ENCODE measurements at regions not wholly inside any gene's neighbourhood (a gene's known extent, or its start where the extent isn't known, plus 50 kb on each side); places are given as distances from the start of the nearest gene placed in this dataset.
"Not testable (repeated sequence)": the region's sequence is repeated elsewhere in the genome, so short reads cannot be mapped to it uniquely, and the experiment has no call there.

DNA sequence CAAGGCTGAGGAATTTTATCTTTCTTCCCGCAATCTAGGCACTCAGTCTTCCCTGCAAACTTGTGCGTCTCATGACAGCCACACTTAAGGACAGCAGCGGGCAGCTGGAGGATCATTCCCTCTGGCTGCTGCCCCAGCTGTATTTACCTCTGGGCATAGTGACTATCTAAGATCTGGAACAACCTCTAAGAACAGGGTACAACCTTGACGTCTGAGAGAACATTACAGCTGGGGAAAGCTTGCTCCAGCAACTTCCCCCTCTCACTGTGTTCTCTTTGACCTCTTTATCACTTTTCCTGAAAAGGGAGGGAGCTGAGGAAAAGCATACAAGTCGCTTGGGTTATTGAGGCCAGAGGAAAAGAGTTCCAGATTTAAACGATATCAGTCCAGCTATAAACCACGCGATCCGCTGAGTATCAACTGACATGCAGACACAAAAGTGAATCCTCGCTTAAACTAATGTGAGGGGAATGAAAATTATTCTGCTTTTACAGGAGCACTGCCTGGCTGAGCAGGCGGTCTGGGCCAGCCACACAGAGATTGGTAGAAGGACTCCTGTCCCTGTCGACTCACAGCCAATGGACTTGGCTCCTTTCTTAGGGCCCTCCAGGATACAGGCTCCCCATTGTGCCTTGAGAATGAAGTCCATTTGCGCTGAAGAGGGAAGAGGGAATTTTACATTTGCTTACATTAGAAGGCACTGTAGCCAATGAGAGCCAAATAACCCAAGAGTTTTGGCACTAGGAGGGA lies 153.3 kb downstream of the QRSL1 start:
- Histone ChIP-seq H3K27me3 (ENCODE audit: control insufficient read depth in 1 of 2, insufficient read depth in 2 of 2, low read length in 2 of 2) (no peaks in the 10 kb centered on the region), H3K4me1 (ENCODE audit: control insufficient read depth in 1 of 2, insufficient read depth in 2 of 2, low read length in 2 of 2) (peaks cover 4 to 30% of the 10 kb centered on the region in 2 donors), H3K27ac (ENCODE audit: low read depth, low read length) (peak overlapping the region; percentile 76), H3K9me3 (ENCODE audit: control insufficient read depth in 1 of 2, low read length in 2 of 2) (peaks cover 8 to 9% of the 10 kb centered on the region in 2 donors), H3K9ac (ENCODE audit: low read depth in 1 of 2, low read length in 2 of 2) (peak overlapping the region; percentile 16 to 20), H3K4me3 (ENCODE audit: low read depth in 1 of 2, low read length in 2 of 2) (peak overlapping the region; percentile 41 to 51), H3K36me3 (ENCODE audit: control insufficient read depth in 1 of 2, insufficient read depth in 2 of 2, low read length in 2 of 2) (no peaks in the 10 kb centered on the region)

DNA sequence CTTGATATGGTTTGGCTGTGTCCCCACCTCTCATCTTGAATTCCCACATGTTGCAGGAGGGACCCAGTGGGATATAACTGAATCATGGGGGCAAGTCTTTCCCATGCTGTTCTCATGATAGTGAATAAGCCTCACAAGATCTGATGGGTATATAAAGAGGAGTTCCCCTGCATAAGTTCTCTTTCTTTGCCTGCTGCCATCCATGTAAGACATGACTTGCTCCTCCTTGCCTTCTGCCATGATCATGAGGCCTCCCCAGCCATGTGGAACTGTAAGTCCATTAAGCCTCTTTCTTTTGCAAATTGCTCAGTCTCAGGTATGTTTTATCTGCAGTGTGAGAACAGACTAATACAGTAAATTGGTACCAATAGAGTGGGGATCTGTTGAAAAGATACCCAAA lies 150.2 kb downstream of the QRSL1 start:
- peaks cover 4 to 21% of the 10 kb centered on the region in 2 donors for H3K4me1 ChIP-seq (ENCODE audit: control insufficient read depth in 1 of 2, insufficient read depth in 2 of 2, low read length in 2 of 2)
- not testable (repeated sequence) for H3K27ac ChIP-seq (ENCODE audit: low read depth, low read length); H3K36me3 ChIP-seq (ENCODE audit: control insufficient read depth in 1 of 2, insufficient read depth in 2 of 2, low read length in 2 of 2); H3K9ac ChIP-seq (ENCODE audit: low read depth in 1 of 2, low read length in 2 of 2); H3K4me3 ChIP-seq (ENCODE audit: low read depth in 1 of 2, low read length in 2 of 2); H3K9me3 ChIP-seq (ENCODE audit: control insufficient read depth in 1 of 2, low read length in 2 of 2); H3K27me3 ChIP-seq (ENCODE audit: control insufficient read depth in 1 of 2, insufficient read depth in 2 of 2, low read length in 2 of 2)

DNA sequence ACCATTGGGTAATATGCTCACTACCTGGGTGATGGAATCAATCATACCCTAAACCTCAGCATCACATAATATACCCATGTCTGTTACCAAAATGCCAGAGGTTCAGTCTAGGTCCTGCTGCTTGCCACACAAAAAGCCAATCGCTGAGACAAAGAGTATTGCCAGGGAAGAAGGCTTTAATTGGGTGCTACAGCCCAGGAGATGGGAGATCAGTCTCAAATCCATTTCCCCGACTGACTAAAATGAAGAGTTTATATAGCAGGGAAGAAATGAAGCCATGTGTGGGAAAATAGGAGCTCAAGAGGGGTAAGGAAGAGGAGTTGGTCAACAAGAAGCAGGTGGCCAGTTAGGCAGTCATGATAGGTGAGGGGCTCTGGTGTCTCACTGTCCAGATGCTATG lies 149.6 kb downstream of the QRSL1 start:
- H3K9ac ChIP-seq (ENCODE audit: low read depth in 1 of 2, low read length in 2 of 2): no peak overlapping the region
- H3K4me3 ChIP-seq (ENCODE audit: low read depth in 1 of 2, low read length in 2 of 2): no peak overlapping the region
- no peaks in the 10 kb centered on the region for H3K36me3 ChIP-seq (ENCODE audit: control insufficient read depth in 1 of 2, insufficient read depth in 2 of 2, low read length in 2 of 2)
- peaks cover 4 to 18% of the 10 kb centered on the region in 2 donors for H3K4me1 ChIP-seq (ENCODE audit: control insufficient read depth in 1 of 2, insufficient read depth in 2 of 2, low read length in 2 of 2)
- no peak overlapping the region for H3K27ac ChIP-seq (ENCODE audit: low read depth, low read length)
- H3K27me3 ChIP-seq (ENCODE audit: control insufficient read depth in 1 of 2, insufficient read depth in 2 of 2, low read length in 2 of 2): no peaks in the 10 kb centered on the region
- H3K9me3 ChIP-seq (ENCODE audit: control insufficient read depth in 1 of 2, low read length in 2 of 2): peaks cover 8 to 9% of the 10 kb centered on the region in 2 donors

DNA sequence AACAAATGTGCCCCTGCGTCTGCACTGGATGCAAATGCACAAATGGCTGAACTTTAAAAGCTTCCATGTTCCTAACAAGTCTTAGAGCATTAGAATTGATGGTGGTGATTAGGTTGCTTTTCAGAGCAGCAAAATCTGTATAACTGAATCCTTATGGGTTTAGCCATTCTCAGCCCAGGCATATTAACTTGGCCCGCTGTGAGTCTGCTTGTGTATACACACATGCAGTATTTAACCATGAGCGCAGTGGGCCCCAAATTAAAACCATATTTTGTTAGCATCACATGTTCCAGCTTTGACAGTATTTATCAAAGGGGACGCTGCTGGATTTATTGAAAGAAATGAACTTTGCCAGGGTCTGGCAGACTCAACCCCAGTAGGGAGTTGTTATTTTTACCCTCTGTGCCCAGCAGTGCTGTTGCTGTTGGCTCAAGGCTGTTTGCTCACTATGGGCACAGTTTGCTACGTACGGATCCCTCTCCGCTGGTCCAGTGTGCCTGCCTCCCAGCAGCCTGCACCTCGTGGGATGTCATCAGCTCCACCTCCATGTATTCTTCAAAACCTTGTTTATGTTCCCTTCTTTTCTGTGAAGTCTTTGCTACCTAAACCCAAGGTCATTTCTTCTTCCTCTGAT lies 144.7 kb downstream of the QRSL1 start:
- no peak overlapping the region for H3K27ac ChIP-seq (ENCODE audit: low read depth, low read length)
- H3K4me1 ChIP-seq (ENCODE audit: control insufficient read depth in 1 of 2, insufficient read depth in 2 of 2, low read length in 2 of 2): no peaks in the 10 kb centered on the region
- H3K9me3 ChIP-seq (ENCODE audit: control insufficient read depth in 1 of 2, low read length in 2 of 2): peaks cover 5 to 17% of the 10 kb centered on the region in 2 donors
- no peaks in the 10 kb centered on the region for H3K36me3 ChIP-seq (ENCODE audit: control insufficient read depth in 1 of 2, insufficient read depth in 2 of 2, low read length in 2 of 2)
- no peak overlapping the region for H3K9ac ChIP-seq (ENCODE audit: low read depth in 1 of 2, low read length in 2 of 2)
- no peaks in the 10 kb centered on the region for H3K27me3 ChIP-seq (ENCODE audit: control insufficient read depth in 1 of 2, insufficient read depth in 2 of 2, low read length in 2 of 2)
- H3K4me3 ChIP-seq (ENCODE audit: low read depth in 1 of 2, low read length in 2 of 2): no peak overlapping the region

DNA sequence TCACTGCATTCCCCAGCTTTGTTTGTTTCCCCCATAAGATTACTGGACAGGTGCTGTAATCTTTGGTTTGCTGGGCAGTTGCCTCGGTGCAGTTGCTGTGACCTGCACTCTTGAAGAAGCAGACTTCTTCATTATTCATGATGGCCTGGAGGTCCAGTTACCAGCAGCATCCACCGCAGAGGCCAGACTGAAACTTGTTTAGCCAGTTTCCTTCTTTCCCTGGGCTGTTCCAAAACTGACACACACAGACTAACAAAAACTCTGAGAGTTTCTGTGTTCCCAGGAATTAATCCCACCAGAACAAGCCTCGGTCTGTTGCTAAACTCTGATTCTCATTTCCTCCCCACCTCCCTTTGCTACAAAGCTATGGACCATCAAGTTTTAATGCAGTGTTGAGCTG lies 144.1 kb downstream of the QRSL1 start:
- no peaks in the 10 kb centered on the region for H3K36me3 ChIP-seq (ENCODE audit: control insufficient read depth in 1 of 2, insufficient read depth in 2 of 2, low read length in 2 of 2)
- no peak overlapping the region for H3K9ac ChIP-seq (ENCODE audit: low read depth in 1 of 2, low read length in 2 of 2)
- no peak overlapping the region for H3K27ac ChIP-seq (ENCODE audit: low read depth, low read length)

DNA sequence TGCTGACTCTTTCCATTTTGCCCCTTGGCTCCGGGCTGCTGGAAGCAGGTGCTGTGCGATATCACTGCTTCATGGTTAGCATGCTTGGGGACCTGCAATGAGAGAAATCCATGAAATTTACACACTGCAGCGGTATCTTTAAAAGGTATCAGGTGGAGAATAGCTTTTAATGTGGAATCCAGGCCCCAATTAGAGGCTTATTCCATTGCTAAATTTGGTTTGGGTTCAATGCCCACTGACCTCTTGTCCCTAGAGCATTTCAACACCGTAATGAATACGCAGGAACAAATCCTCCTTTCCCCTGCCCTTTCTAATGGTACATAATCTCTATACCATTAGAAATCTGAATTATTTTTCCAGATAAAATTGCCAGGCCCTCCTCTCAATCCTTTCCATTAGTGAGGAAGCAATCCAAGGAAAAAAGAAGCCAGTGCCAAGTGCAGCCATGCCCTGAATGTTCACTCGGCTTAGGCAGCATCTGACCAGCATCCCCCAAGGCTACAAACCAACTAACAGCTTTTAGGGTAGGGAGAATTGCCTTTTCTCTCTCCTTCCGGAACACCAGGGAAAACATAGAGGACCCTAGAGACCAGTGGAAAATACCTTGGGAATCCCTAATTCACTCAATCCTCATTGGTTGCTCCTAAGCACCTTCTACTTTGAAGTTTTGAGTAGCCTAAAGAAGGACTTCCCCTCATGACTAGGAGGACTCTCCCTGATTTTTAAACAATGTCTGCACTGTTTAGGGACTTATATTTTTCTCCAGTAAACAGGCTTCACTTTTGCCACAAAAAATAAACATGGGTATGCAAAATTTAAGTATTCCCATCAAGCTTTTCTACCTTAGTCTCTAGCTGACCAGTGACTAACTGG lies 143.1 kb downstream of the QRSL1 start:
- H3K27ac ChIP-seq (ENCODE audit: low read depth, low read length): no peak overlapping the region
- no peaks in the 10 kb centered on the region for H3K4me1 ChIP-seq (ENCODE audit: control insufficient read depth in 1 of 2, insufficient read depth in 2 of 2, low read length in 2 of 2)
- no peak overlapping the region for H3K4me3 ChIP-seq (ENCODE audit: low read depth in 1 of 2, low read length in 2 of 2)
- H3K9me3 ChIP-seq (ENCODE audit: control insufficient read depth in 1 of 2, low read length in 2 of 2): peaks cover 0 to 12% of the 10 kb centered on the region in 2 donors
- H3K36me3 ChIP-seq (ENCODE audit: control insufficient read depth in 1 of 2, insufficient read depth in 2 of 2, low read length in 2 of 2): no peaks in the 10 kb centered on the region
- H3K27me3 ChIP-seq (ENCODE audit: control insufficient read depth in 1 of 2, insufficient read depth in 2 of 2, low read length in 2 of 2): no peaks in the 10 kb centered on the region
- no peak overlapping the region for H3K9ac ChIP-seq (ENCODE audit: low read depth in 1 of 2, low read length in 2 of 2)

More for the DNA sequence above, 144.1 kb downstream of the QRSL1 start:
- H3K27me3 ChIP-seq (ENCODE audit: control insufficient read depth in 1 of 2, insufficient read depth in 2 of 2, low read length in 2 of 2): no peaks in the 10 kb centered on the region
- H3K9me3 ChIP-seq (ENCODE audit: control insufficient read depth in 1 of 2, low read length in 2 of 2): peaks cover 0 to 12% of the 10 kb centered on the region in 2 donors
- H3K4me3 ChIP-seq (ENCODE audit: low read depth in 1 of 2, low read length in 2 of 2): no peak overlapping the region
- no peaks in the 10 kb centered on the region for H3K4me1 ChIP-seq (ENCODE audit: control insufficient read depth in 1 of 2, insufficient read depth in 2 of 2, low read length in 2 of 2)

DNA sequence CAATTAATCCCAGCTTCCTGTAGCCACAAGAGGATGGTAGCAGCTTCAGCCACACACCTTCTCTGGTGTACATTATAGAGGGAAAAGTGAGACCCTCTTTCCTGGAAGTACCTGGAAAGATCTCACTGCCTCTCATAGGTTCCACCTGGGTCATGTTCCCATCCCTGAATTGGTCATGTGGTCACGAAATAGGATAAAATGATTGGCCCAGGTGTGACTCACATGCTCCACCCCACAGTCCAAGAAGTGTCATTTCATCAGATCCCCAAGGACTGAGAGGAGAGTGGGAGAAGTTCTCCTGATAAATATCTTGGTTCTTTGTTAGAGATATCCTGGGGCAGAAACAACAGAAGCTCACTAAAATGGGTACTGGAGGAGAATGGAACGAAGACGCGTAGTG lies 142.4 kb downstream of the QRSL1 start:
- Histone ChIP-seq H3K4me1 (ENCODE audit: control insufficient read depth in 1 of 2, insufficient read depth in 2 of 2, low read length in 2 of 2) (no peaks in the 10 kb centered on the region), H3K36me3 (ENCODE audit: control insufficient read depth in 1 of 2, insufficient read depth in 2 of 2, low read length in 2 of 2) (no peaks in the 10 kb centered on the region), H3K9me3 (ENCODE audit: control insufficient read depth in 1 of 2, low read length in 2 of 2) (peaks cover 0 to 12% of the 10 kb centered on the region in 2 donors), H3K4me3 (ENCODE audit: low read depth in 1 of 2, low read length in 2 of 2) (no peak overlapping the region), H3K9ac (ENCODE audit: low read depth in 1 of 2, low read length in 2 of 2) (no peak overlapping the region), H3K27me3 (ENCODE audit: control insufficient read depth in 1 of 2, insufficient read depth in 2 of 2, low read length in 2 of 2) (no peaks in the 10 kb centered on the region), H3K27ac (ENCODE audit: low read depth, low read length) (no peak overlapping the region)

DNA sequence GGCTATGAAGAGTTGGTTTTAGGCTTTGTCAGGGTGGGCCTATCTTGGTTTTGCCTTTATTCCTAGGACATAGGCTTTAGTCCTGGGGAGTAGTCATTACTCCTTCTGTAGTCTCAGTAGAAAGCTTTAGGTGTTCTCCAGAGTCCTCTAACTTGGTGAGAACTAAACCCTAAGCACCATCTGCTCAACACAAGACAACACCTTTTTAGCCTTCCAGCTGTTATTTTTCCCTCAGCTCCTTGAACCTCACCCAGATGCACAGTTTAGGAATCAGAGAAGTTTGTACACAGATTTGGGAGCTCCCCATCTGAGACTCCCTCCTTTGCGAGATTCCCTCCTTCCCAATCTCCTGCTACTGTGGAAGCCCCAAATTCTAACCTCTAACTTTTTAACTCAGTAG lies 141.3 kb downstream of the QRSL1 start:
- Histone ChIP-seq H3K9me3 (ENCODE audit: control insufficient read depth in 1 of 2, low read length in 2 of 2) (peaks cover 0 to 12% of the 10 kb centered on the region in 2 donors), H3K4me3 (ENCODE audit: low read depth in 1 of 2, low read length in 2 of 2) (no peak overlapping the region), H3K9ac (ENCODE audit: low read depth in 1 of 2, low read length in 2 of 2) (no peak overlapping the region), H3K36me3 (ENCODE audit: control insufficient read depth in 1 of 2, insufficient read depth in 2 of 2, low read length in 2 of 2) (no peaks in the 10 kb centered on the region), H3K4me1 (ENCODE audit: control insufficient read depth in 1 of 2, insufficient read depth in 2 of 2, low read length in 2 of 2) (no peaks in the 10 kb centered on the region), H3K27ac (ENCODE audit: low read depth, low read length) (no peak overlapping the region), H3K27me3 (ENCODE audit: control insufficient read depth in 1 of 2, insufficient read depth in 2 of 2, low read length in 2 of 2) (no peaks in the 10 kb centered on the region)

DNA sequence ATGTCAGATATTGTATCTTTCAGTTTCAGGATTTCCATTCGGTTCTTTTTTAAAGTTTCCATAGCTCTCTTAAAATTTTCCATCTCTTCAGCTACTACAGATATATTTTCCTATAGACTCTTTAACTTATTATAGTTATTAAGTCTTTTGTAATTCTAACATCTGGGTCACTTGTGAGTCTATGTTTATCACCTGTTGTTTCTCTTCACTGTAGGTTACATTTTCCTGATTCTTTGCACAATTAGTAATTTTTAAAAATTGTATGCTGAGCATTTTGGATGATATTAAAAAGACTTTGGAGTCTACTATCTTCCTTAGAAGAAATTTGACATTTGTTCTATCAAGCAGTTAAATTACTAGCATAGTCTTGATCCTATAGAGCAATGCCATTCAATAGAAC lies 140.7 kb downstream of the QRSL1 start:
- Histone ChIP-seq H3K27me3 (ENCODE audit: control insufficient read depth in 1 of 2, insufficient read depth in 2 of 2, low read length in 2 of 2) (no peaks in the 10 kb centered on the region), H3K27ac (ENCODE audit: low read depth, low read length) (no peak overlapping the region), H3K9me3 (ENCODE audit: control insufficient read depth in 1 of 2, low read length in 2 of 2) (peaks cover 0 to 12% of the 10 kb centered on the region in 2 donors), H3K36me3 (ENCODE audit: control insufficient read depth in 1 of 2, insufficient read depth in 2 of 2, low read length in 2 of 2) (no peaks in the 10 kb centered on the region), H3K4me1 (ENCODE audit: control insufficient read depth in 1 of 2, insufficient read depth in 2 of 2, low read length in 2 of 2) (no peaks in the 10 kb centered on the region), H3K9ac (ENCODE audit: low read depth in 1 of 2, low read length in 2 of 2) (no peak overlapping the region), H3K4me3 (ENCODE audit: low read depth in 1 of 2, low read length in 2 of 2) (no peak overlapping the region)

DNA sequence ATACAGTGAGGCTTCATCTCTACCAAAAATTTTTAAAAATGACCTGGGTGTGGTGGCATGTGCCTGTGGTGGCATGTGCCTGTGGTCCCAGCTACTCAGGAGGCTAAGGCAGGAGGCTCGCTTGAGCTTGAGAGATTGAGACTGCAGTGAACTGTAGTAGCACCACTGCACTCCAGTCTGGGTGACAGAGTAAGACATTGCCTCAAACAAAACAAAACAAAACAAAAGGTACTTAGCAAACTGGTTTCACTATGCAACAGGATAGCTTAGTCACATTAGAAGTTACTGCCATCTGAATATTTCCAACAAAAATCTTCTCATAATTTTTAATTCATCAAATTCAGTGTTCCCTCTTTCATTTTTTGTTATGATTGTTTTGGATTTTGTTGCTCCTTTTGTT lies 137.9 kb downstream of the QRSL1 start:
- H3K4me3 ChIP-seq (ENCODE audit: low read depth in 1 of 2, low read length in 2 of 2): no peak overlapping the region
- H3K27me3 ChIP-seq (ENCODE audit: control insufficient read depth in 1 of 2, insufficient read depth in 2 of 2, low read length in 2 of 2): no peaks in the 10 kb centered on the region
- no peaks in the 10 kb centered on the region for H3K36me3 ChIP-seq (ENCODE audit: control insufficient read depth in 1 of 2, insufficient read depth in 2 of 2, low read length in 2 of 2)
- peaks cover 0 to 12% of the 10 kb centered on the region in 2 donors for H3K9me3 ChIP-seq (ENCODE audit: control insufficient read depth in 1 of 2, low read length in 2 of 2)
- no peak overlapping the region for H3K9ac ChIP-seq (ENCODE audit: low read depth in 1 of 2, low read length in 2 of 2)
- no peak overlapping the region for H3K27ac ChIP-seq (ENCODE audit: low read depth, low read length)
- no peaks in the 10 kb centered on the region for H3K4me1 ChIP-seq (ENCODE audit: control insufficient read depth in 1 of 2, insufficient read depth in 2 of 2, low read length in 2 of 2)
